ENCODE measurements at regions not wholly inside any gene's neighbourhood (a gene's known extent, or its start where the extent isn't known, plus 50 kb on each side); places are given as distances from the start of the nearest gene placed in this dataset.

DNA sequence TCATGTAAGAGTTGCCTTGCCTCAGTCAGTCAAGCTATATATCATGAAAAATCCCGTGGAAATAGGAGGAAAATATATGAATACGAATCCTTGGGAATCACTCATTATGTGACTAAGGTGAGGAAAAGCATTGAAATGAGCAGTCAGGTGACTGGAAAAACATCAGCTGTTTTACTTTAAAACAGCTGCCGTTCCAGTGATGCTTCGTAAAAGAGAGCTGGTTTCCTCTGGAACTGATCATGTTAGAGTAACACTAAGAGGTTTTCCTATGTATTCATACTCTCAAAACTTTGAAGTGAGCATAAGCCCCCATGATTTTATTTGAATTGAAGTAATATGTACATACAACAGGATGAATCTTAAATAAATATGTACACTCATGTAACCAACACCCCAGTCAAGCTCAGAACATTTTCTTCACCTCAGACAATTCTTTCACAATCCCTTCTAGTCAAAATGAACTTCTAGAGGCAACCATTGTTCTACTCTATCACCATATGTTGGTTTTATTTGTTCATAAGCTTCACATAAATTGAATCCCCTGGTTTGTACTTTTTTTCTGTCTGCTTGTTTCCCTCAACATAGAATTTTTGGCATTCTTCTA is 107.7 kb downstream of the SLC25A46 start:
- Histone ChIP-seq H3K4ac (replicated peaks; ENCODE audit: insufficient read length, low read depth, low read length) (no peak overlapping the region), H3K79me2 (ENCODE audit: control insufficient read depth in 1 of 2, insufficient read depth in 2 of 2, low read length in 2 of 2) (no peaks in the 10 kb centered on the region), H2BK5ac (ENCODE audit: low read depth, low read length) (no peak overlapping the region), H2BK20ac (ENCODE audit: low read length) (no peak overlapping the region), H3K23ac (ENCODE audit: insufficient read length) (no peak overlapping the region), H3K79me1 (ENCODE audit: low read depth, low read length) (no peaks in the 10 kb centered on the region), H2AFZ (ENCODE audit: low read length) (no peak overlapping the region), H4K5ac (ENCODE audit: insufficient read length, low read depth, low read length) (no peak overlapping the region), H3K14ac (ENCODE audit: insufficient read length) (no peak overlapping the region), H4K91ac (replicated peaks; ENCODE audit: insufficient read length, low read length) (no peak overlapping the region), H3K56ac (replicated peaks; ENCODE audit: insufficient read length, low read depth, low read length) (no peak overlapping the region), H4K20me1 (replicated peaks in 1 of 2; ENCODE audit: control insufficient read depth in 1 of 2, insufficient read depth in 2 of 2, low read length in 2 of 2) (no peaks in the 10 kb centered on the region), H3K9ac (replicated peaks in 1 of 4; ENCODE audit: extremely low read depth in 1 of 4, low read depth in 3 of 4, low read length in 3 of 4) (no peak overlapping the region), H2BK120ac (replicated peaks; ENCODE audit: low read depth, low read length) (no peak overlapping the region), H3K27ac (ENCODE audit: low read depth, low read length) (no peak overlapping the region), H2BK12ac (ENCODE audit: low read depth, low read length) (no peak overlapping the region), H2AK5ac (ENCODE audit: low read depth, low read length) (no peak overlapping the region), H3K9me3 (ENCODE audit: insufficient read depth in 2 of 2, low read depth in 1 of 2, low read length in 1 of 2) (no peaks in the 10 kb centered on the region), H3K18ac (ENCODE audit: extremely low read depth, low read length) (no peak overlapping the region), H3K36me3 (ENCODE audit: control insufficient read depth in 2 of 4, insufficient read depth in 4 of 4, low read length in 3 of 4) (no peaks in the 10 kb centered on the region), H3K4me2 (ENCODE audit: insufficient read depth in 1 of 2, low read depth in 2 of 2, low read length in 2 of 2) (no peak overlapping the region), H4K8ac (ENCODE audit: extremely low read depth, insufficient read depth, low read length) (no peak overlapping the region), H3K4me3 (ENCODE audit: extremely low read depth in 1 of 4, insufficient read depth in 2 of 4, low read depth in 3 of 4, low read length in 4 of 4) (no peak overlapping the region), H2BK15ac (ENCODE audit: low read length) (no peak overlapping the region), H3K23me2 (ENCODE audit: low read depth, low read length) (no peaks in the 10 kb centered on the region), H3K27me3 (replicated peaks in 1 of 4; ENCODE audit: control insufficient read depth in 3 of 4, extremely low read depth in 1 of 4, insufficient read depth in 3 of 4, low read length in 3 of 4) (no peaks in the 10 kb centered on the region), H3K4me1 (replicated peaks in 1 of 4; ENCODE audit: control insufficient read depth in 3 of 4, insufficient read depth in 4 of 4, low read length in 3 of 4) (no peaks in the 10 kb centered on the region)
- WGBS, 2 experiments (ENCODE audit: extremely low coverage in 1 of 2, insufficient coverage in 1 of 2, insufficient read length in 1 of 2, insufficient replicate concordance in 2 of 2, low coverage in 1 of 2, low lambda C conversion rate in 2 of 2, missing lambda C conversion rate in 1 of 2) = 91% methylated on average over 4 of the region's 4 CpGs; no CpG with 5 or more reads in 1 of the 2 experiments
- CTCF ChIA-PET (ENCODE audit: partially characterized antibody) = interaction anchor here (1.6 kb wide), 1 partner anchor 90 kb away, joined by 5 read pairs; no protein-coding TSS in a partner anchor
- POLR2A ChIA-PET (ENCODE audit: partially characterized antibody) = no interaction called here
- DNase-seq (ENCODE audit: low read depth in 1 of 2, low spot score in 2 of 2) (no peak), FAIRE-seq (no peak)
- no peak for TF ChIP-seq SRF (IDR thresholded peaks at IDR 0.05; ENCODE audit: low read depth, low read length)
- TF ChIP-seq RAD21 (IDR thresholded peaks at IDR 0.05 in 1 of 2, conservative IDR thresholded peaks at IDR 0.05 in 1 of 2; ENCODE audit: low read depth in 2 of 2, low read length in 2 of 2) = no peak
- no peak for TF ChIP-seq BRCA1 (IDR thresholded peaks at IDR 0.05; ENCODE audit: low read depth, low read length)
- TF ChIP-seq RXRA (IDR thresholded peaks at IDR 0.05; ENCODE audit: insufficient read depth, low read depth, low read length) = no peak
- no peak for TF ChIP-seq CTBP2 (IDR thresholded peaks at IDR 0.05; ENCODE audit: borderline replicate concordance, insufficient read depth, insufficient read length, low read length)
- TF ChIP-seq, protein P1, sequence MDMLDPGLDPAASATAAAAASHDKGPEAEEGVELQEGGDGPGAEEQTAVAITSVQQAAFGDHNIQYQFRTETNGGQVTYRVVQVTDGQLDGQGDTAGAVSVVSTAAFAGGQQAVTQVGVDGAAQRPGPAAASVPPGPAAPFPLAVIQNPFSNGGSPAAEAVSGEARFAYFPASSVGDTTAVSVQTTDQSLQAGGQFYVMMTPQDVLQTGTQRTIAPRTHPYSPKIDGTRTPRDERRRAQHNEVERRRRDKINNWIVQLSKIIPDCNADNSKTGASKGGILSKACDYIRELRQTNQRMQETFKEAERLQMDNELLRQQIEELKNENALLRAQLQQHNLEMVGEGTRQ (IDR thresholded peaks at IDR 0.05; ENCODE audit: low read length) = no peak
- no peak for TF ChIP-seq CHD2 (IDR thresholded peaks at IDR 0.05; ENCODE audit: low read length)
- no peak for TF ChIP-seq RBBP5 (IDR thresholded peaks at IDR 0.05; ENCODE audit: borderline replicate concordance, low read depth, low read length)
- no peak for TF ChIP-seq NRF1 (IDR thresholded peaks at IDR 0.05; ENCODE audit: low read depth, low read length)
- no peak for TF ChIP-seq GTF2F1 (IDR thresholded peaks at IDR 0.05; ENCODE audit: borderline replicate concordance, low read depth, low read length)
